NT2/D1 (cell line): ENCODE measurements at regions not wholly inside any gene's neighbourhood (a gene's known extent, or its start where the extent isn't known, plus 50 kb on each side); places are given as distances from the start of the nearest gene placed in this dataset.
A peak's percentile ranks its signal among the peaks of the same experiment; 100 is the strongest.

Experiments used
- DNase-seq: peaks from one replicate; pipeline ENCODE4 v3.0.0-alpha.2; 2011; ENCODE audit warnings: low read depth, low spot score
- H3K27me3 ChIP-seq: 2 replicates; pipeline ENCODE4 v1.6.0; 2011; ENCODE audit warnings: mild to moderate bottlenecking; ENCODE audit not compliant: insufficient read length, insufficient read depth
- H3K36me3 ChIP-seq: 2 replicates; pipeline ENCODE4 v1.6.1; 2011; ENCODE audit warnings: mild to moderate bottlenecking, low read length, mixed read lengths; ENCODE audit not compliant: insufficient read depth, insufficient read length
- H3K4me1 ChIP-seq: 2 replicates; pipeline ENCODE4 v1.5.1; 2011; ENCODE audit not compliant: insufficient read depth, insufficient read length
- H3K4me3 ChIP-seq: 2 replicates; pipeline ENCODE4 v1.5.1; 2011; ENCODE audit warnings: low read depth; ENCODE audit not compliant: insufficient read length
- H3K9ac ChIP-seq: 2 replicates; pipeline ENCODE4 v1.6.0; 2011; ENCODE audit warnings: low read depth; ENCODE audit not compliant: insufficient read length
- H3K9me3 ChIP-seq: 2 replicates; pipeline ENCODE4 v1.5.1; 2011; ENCODE audit warnings: mild to moderate bottlenecking, low read length; ENCODE audit not compliant: insufficient read depth
- SUZ12 ChIP-seq: IDR thresholded peaks from 2 replicates; pipeline ENCODE4 v1.6.1; 2011; ENCODE audit not compliant: insufficient read length, insufficient read depth; ENCODE audit errors: extremely low read depth
- YY1 ChIP-seq: IDR thresholded peaks from 2 replicates; pipeline ENCODE4 v1.6.1; 2011; ENCODE audit not compliant: insufficient read length, insufficient read depth
- ZNF274 ChIP-seq: IDR thresholded peaks from 2 replicates; pipeline ENCODE4 v1.6.1; 2011; ENCODE audit warnings: mild to moderate bottlenecking, low read depth, low read length

DNA sequence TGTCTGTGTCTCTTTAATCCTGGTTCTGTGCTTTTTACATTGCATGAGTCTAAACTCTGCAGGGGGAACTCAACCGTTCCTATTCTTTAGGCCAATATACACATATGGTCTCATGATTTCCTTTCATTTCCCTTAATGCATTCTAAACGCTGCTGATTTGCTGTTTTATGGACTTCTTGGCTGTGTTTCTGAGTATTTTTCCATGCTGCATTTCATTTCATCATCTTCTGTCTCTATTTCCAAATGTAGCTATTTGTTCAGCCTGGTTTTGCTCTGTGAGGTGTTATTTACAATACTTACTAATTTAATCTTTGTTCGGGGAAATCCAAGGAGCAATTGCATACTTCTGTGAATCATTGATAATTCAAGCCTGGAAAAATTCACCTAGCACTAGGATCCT is 897.2 kb downstream of the TSN start:
- no peak overlapping the region for H3K9ac ChIP-seq
- no peaks in the 10 kb centered on the region for H3K4me1 ChIP-seq
- H3K9me3 ChIP-seq, result no peaks in the 10 kb centered on the region
- H3K4me3 ChIP-seq, result no peak overlapping the region
- H3K36me3 ChIP-seq, result no peaks in the 10 kb centered on the region
- no peak for DNase-seq
- no peaks in the 10 kb centered on the region for H3K27me3 ChIP-seq
- TF ChIP-seq ZNF274 (no peak), YY1 (no peak), SUZ12 (no peak)

DNA sequence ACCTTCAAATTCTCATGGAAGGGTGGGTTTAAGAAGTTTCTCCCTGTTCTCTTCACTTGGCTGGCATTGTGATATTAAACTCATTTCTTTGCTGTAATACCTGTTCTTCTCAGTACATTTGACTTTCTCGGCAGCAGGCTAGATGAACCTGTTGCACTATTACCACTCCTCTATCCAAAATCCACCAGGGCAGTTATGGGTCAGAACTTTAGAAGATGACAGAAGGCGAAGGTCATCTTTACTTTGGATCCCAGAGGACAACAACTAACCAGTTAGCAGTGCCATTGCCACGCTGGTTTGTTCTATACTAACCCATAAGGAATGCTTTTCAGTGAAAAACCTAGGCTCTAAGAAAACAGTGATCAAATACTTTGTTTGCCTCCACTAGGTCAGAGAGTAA is 901.0 kb downstream of the TSN start:
- Histone ChIP-seq H3K4me3 (no peak overlapping the region), H3K9me3 (no peaks in the 10 kb centered on the region), H3K4me1 (peaks cover 3% of the 10 kb centered on the region), H3K27me3 (peaks cover 21% of the 10 kb centered on the region), H3K9ac (no peak overlapping the region), H3K36me3 (no peaks in the 10 kb centered on the region)
- TF ChIP-seq YY1, result no peak
- TF ChIP-seq SUZ12, result no peak
- TF ChIP-seq ZNF274, result no peak
- no peak for DNase-seq

DNA sequence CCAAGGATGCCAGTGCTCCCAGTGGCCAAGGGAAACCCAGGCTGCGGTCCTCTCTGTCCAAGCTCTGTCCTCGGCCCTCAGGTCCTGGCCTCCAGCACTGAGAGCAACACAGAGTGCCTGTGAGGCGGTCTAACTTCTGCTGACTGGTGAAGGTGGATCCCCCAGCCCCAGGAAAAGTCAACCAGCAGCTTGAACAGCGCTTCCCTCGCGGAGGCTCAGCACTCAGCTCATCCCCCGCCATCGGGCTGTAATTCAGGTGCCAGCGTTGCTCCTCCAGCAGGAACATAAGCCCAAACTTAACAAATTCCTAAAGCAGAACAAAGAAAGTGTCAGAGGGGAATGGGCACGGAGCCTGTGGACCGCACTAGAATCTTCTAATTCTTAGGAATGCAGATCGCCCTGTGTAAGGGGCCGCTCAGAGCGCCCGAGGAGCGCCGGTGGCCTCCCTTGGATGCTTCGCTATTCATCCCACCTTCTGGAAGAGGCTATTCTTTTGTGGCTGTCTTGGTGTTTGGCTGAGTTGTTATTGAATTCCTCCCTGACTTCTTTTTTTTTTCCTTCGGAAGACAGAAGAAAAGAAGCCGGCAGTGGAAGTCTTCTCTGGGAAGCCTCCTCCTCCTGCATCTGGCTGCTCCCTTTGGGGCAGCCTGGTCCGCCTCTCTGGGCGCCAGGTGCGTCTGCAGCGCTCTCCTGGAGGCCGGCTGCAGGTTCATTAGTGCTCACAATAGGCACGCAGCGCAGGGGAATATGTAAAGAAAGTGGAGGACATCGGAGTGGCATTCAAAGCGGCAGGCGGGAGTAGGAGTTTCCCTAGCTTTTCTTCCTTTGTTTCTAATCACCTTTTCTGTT is 905.6 kb downstream of the TSN start:
- Histone ChIP-seq H3K27me3 (peaks cover 24% of the 10 kb centered on the region), H3K36me3 (no peaks in the 10 kb centered on the region), H3K9ac (peak overlapping the region; percentile 53), H3K4me1 (peaks cover 3% of the 10 kb centered on the region), H3K4me3 (peak overlapping the region; percentile 25), H3K9me3 (no peaks in the 10 kb centered on the region)
- TF ChIP-seq SUZ12 (no peak), ZNF274 (no peak), YY1 (no peak)
- DNase-seq, result peak; percentile 52

DNA sequence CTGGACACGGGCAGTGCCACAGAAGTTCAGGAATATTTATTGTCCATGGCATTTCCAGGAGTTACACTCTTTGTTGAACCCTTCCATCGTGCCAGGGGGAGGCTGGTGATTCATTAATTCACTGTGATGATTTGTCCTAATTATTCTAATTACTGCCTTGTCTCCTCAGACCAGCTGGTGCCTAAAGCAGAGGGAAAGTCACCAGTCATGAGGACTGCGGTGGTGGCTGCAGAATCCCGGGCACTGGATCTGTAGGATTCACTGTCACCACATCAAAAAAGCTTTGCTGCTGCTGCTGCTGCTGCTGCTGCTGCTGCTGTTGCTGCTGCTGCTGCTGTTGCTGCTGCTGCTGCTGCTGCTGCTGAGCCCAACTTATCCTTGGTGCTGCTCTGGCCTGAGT is 908.2 kb downstream of the TSN start:
- H3K27me3 ChIP-seq, result peaks cover 24% of the 10 kb centered on the region
- H3K4me3 ChIP-seq, result no peak overlapping the region
- no peaks in the 10 kb centered on the region for H3K36me3 ChIP-seq
- no peaks in the 10 kb centered on the region for H3K9me3 ChIP-seq
- no peak overlapping the region for H3K9ac ChIP-seq
- no peak for DNase-seq
- peaks cover 3% of the 10 kb centered on the region for H3K4me1 ChIP-seq
- TF ChIP-seq ZNF274, result no peak
- no peak for TF ChIP-seq YY1
- no peak for TF ChIP-seq SUZ12

DNA sequence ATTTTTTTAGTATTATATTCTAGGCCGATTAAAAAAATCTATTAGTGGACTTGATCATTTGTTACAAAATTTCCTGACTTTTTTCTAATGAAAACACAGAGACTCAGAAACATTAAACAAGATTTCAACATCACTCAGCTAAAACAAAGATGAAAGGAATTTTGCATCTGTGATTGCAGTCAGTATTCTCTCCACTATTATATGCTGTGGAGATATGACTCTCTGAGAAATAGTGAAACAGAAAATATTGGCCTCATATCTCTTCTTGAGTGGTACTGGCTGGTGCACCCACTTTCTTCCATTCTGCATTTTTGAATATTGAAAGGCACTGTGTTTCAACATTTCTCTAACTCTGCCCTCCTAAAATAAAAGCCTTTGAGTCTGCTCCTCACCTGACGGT is 914.2 kb downstream of the TSN start:
- no peak for DNase-seq

DNA sequence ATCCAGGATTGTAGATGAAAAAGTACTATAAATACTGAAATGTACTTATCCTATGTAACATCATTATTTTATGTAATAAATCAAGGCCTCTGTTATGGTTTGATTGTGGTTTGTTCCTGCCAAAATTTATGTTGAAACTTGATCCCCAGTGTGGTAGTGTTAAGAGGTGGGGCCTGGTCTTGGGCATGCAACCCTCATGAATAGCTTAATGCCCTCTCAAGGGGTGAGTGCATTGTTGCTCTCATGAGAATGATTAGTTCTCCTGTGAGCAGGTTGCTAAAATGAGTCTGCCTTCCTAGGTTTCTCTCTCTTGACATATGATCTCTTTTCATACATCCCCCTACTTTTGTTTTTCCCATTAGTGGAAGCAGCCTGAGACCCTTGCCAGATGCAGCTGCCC is 915.4 kb downstream of the TSN start:
- TF ChIP-seq YY1 (no peak), SUZ12 (no peak), ZNF274 (no peak)
- no peak for DNase-seq
- Histone ChIP-seq H3K9ac (no peak overlapping the region), H3K27me3 (no peaks in the 10 kb centered on the region), H3K4me3 (no peak overlapping the region), H3K9me3 (no peaks in the 10 kb centered on the region), H3K4me1 (no peaks in the 10 kb centered on the region), H3K36me3 (no peaks in the 10 kb centered on the region)

More for the DNA sequence above, 914.2 kb downstream of the TSN start:
- Histone ChIP-seq H3K27me3 (no peaks in the 10 kb centered on the region), H3K9ac (no peak overlapping the region), H3K4me1 (no peaks in the 10 kb centered on the region), H3K9me3 (no peaks in the 10 kb centered on the region), H3K4me3 (no peak overlapping the region), H3K36me3 (no peaks in the 10 kb centered on the region)
- TF ChIP-seq ZNF274 (no peak), SUZ12 (no peak)

DNA sequence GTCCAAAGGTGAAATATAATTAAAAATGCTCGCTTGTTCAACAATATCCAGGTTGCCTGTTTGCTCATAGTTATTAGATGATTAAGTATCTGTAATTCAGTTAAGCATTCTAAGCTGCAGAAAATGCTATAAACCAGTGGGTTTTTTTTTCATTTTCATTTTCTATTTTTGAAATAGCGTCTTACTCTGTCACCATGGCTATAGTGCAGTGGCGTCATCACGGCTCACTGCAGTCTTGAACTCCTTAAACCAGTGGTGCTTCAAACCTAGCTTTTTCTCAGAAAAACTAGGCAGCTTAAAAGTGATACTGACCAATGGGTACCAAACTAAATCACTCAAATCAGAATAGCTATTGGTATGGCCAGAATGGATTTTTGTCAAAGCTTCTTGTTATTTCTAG is 925.2 kb downstream of the TSN start:
- no peak overlapping the region for H3K9ac ChIP-seq
- H3K4me1 ChIP-seq, result no peaks in the 10 kb centered on the region
- H3K4me3 ChIP-seq, result no peak overlapping the region
- H3K9me3 ChIP-seq, result no peaks in the 10 kb centered on the region
- no peaks in the 10 kb centered on the region for H3K36me3 ChIP-seq
- no peak for DNase-seq
- no peaks in the 10 kb centered on the region for H3K27me3 ChIP-seq
- TF ChIP-seq YY1 (no peak), ZNF274 (no peak), SUZ12 (no peak)

DNA sequence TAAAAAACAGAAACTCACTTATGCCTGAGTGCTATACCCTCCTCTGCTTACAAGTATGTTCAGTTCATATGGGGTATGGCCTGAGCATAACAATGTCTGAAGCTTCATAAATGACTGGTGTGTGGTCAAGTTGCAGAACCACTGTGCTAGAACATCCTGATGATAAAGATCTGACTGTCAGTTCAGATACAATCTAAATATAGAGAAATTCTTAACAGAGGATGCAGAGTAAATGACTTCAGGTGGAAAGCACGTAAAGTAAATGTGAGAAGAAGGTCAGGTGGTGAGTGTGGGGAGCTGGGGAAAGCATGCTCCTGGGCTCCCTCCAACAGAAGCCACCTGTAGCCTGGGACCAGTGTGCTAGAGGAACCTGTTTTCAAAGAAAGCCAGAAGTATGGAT is 926.2 kb downstream of the TSN start:
- no peaks in the 10 kb centered on the region for H3K27me3 ChIP-seq
- H3K9ac ChIP-seq, result no peak overlapping the region
- TF ChIP-seq ZNF274, result no peak
- H3K9me3 ChIP-seq, result no peaks in the 10 kb centered on the region
- no peak overlapping the region for H3K4me3 ChIP-seq
- DNase-seq, result no peak
- no peaks in the 10 kb centered on the region for H3K36me3 ChIP-seq
- no peaks in the 10 kb centered on the region for H3K4me1 ChIP-seq
